CD14-positive monocyte (primary cell): ENCODE measurements at regions not wholly inside any gene's neighbourhood (a gene's known extent, or its start where the extent isn't known, plus 50 kb on each side); places are given as distances from the start of the nearest gene placed in this dataset.

Experiments
- DNase-seq, 3 donors: peaks; one replicate each; pipeline ENCODE4 v3.0.0-alpha.2; 2011 to 2022
- H2AFZ ChIP-seq: 2 replicates; pipeline ENCODE4 v1.6.0; 2012; ENCODE audit warnings: mild to moderate bottlenecking, low read depth, low read length, inconsistent platforms; ENCODE audit not compliant: insufficient read depth, poor library complexity, severe bottlenecking
- H3K27ac ChIP-seq, 2 donors: 1 replicate in 1 of 2; 2 replicates in 1 of 2; pipeline ENCODE4 v1.5.1; 2012 to 2013; ENCODE audit warnings: low read length in 2 of 2, control low read depth in 1 of 2, inconsistent platforms in 1 of 2, low read depth in 1 of 2, mild to moderate bottlenecking in 1 of 2
- H3K27me3 ChIP-seq, 2 donors: one replicate each; pipeline versions ENCODE4 v1.6.0 to v1.6.1; 2011 to 2013; ENCODE audit warnings: low read length in 2 of 2; ENCODE audit not compliant: control insufficient read depth in 2 of 2, insufficient read depth in 2 of 2
- H3K36me3 ChIP-seq, 2 donors: replicated peaks in 1 of 2; 1 replicate in 1 of 2; 2 replicates in 1 of 2; pipeline versions ENCODE4 v1.5.1 to v1.6.1; 2012 to 2013; ENCODE audit warnings: low read length in 2 of 2, control low read depth in 1 of 2, inconsistent platforms in 1 of 2, mild to moderate bottlenecking in 1 of 2; ENCODE audit not compliant: insufficient read depth in 2 of 2, control insufficient read depth in 1 of 2
- H3K4me1 ChIP-seq, 2 donors: 1 replicate in 1 of 2; 2 replicates in 1 of 2; pipeline versions ENCODE4 v1.5.1 to v1.6.1; 2012 to 2013; ENCODE audit warnings: low read length in 2 of 2, control low read depth in 1 of 2, inconsistent platforms in 1 of 2, mild to moderate bottlenecking in 1 of 2, moderate library complexity in 1 of 2; ENCODE audit not compliant: insufficient read depth in 2 of 2, control insufficient read depth in 1 of 2
- H3K4me2 ChIP-seq: replicated peaks from 2 replicates; pipeline ENCODE3; 2012; ENCODE audit warnings: low read length, moderate library complexity, mild to moderate bottlenecking; ENCODE audit not compliant: poor library complexity, severe bottlenecking; ENCODE audit errors: extremely low read depth
- H3K4me3 ChIP-seq, 3 experiments: fragments of 200-600 bp in 1 of 3; sonication (generic) in 1 of 3; replicated peaks in 1 of 3; 1 replicate in 2 of 3; 2 replicates in 1 of 3; pipeline ENCODE4 v1.5.1; 2011 to 2013; ENCODE audit warnings: low read length in 3 of 3, mild to moderate bottlenecking in 3 of 3, control low read depth in 2 of 3, low read depth in 2 of 3, inconsistent platforms in 1 of 3, moderate library complexity in 1 of 3
- H3K79me2 ChIP-seq: 2 replicates; pipeline ENCODE4 v1.6.0; 2012; ENCODE audit warnings: mild to moderate bottlenecking, control low read depth, inconsistent platforms, low read length, moderate library complexity; ENCODE audit not compliant: insufficient read depth
- H3K9ac ChIP-seq: 2 replicates; pipeline ENCODE4 v1.6.0; 2017; ENCODE audit warnings: low read length, mild to moderate bottlenecking; ENCODE audit not compliant: insufficient read depth, poor library complexity, severe bottlenecking
- H3K9me3 ChIP-seq, 2 donors: replicated peaks in 1 of 2; 1 replicate in 1 of 2; 2 replicates in 1 of 2; pipeline versions ENCODE4 v1.5.1 to v1.6.1; 2012 to 2013; ENCODE audit warnings: low read length in 2 of 2, control low read depth in 1 of 2; ENCODE audit not compliant: control insufficient read depth in 1 of 2, insufficient read depth in 1 of 2
- H4K20me1 ChIP-seq: 2 replicates; pipeline ENCODE4 v1.6.0; 2012; ENCODE audit warnings: mild to moderate bottlenecking, low read length, control low read depth, moderate library complexity; ENCODE audit not compliant: insufficient read depth
- H3K27ac Mint-ChIP-seq, 7 donors: one replicate each; pipeline ENCODE4 v1.8.0; 2020; ENCODE audit warnings: mild to moderate bottlenecking in 7 of 7, mixed read lengths in 7 of 7, moderate library complexity in 6 of 7, inconsistent platforms in 2 of 7
- H3K27me3 Mint-ChIP-seq, 3 donors: one replicate each; pipeline ENCODE4 v1.8.0; 2021 to 2022; ENCODE audit warnings: low read depth in 3 of 3, mild to moderate bottlenecking in 3 of 3, mixed read lengths in 3 of 3, moderate library complexity in 3 of 3, inconsistent platforms in 1 of 3
- H3K36me3 Mint-ChIP-seq, 2 donors: one replicate each; pipeline ENCODE4 v1.8.0; 2020; ENCODE audit warnings: mixed read lengths in 2 of 2, inconsistent platforms in 1 of 2, mild to moderate bottlenecking in 1 of 2
- H3K4me1 Mint-ChIP-seq: one replicate; pipeline ENCODE4 v1.8.0; 2020; ENCODE audit warnings: mild to moderate bottlenecking, mixed read lengths
- H3K4me3 Mint-ChIP-seq, 2 donors: one replicate each; pipeline ENCODE4 v1.8.0; 2020; ENCODE audit warnings: mild to moderate bottlenecking in 2 of 2, mixed read lengths in 2 of 2, moderate library complexity in 1 of 2
- H3K9me3 Mint-ChIP-seq, 7 donors: one replicate each; pipeline ENCODE4 v1.8.0; 2020 to 2022; ENCODE audit warnings: mixed read lengths in 7 of 7, mild to moderate bottlenecking in 6 of 7, moderate library complexity in 6 of 7, inconsistent platforms in 2 of 7
- CTCF ChIP-seq: fragments of 200-600 bp; IDR thresholded peaks from one replicate; pipeline ENCODE4 v1.8.0; 2022; ENCODE audit warnings: antibody characterized with exemption, mild to moderate bottlenecking
- WGBS: methylation state at CpG from one replicate; pipeline ENCODE4 v1.1.5; 2013; ENCODE audit warnings: missing lambda C conversion rate; ENCODE audit not compliant: insufficient coverage; 5-methylcytosine and 5-hydroxymethylcytosine counted together
- intact Hi-C, 2 donors: fragments of 100-400 bp; cut with micrococcal nuclease; formaldehyde crosslinking; loops; one replicate each; pipeline versions ENCODE4 v1.15.0 to v1.15.1; 2023

DNA sequence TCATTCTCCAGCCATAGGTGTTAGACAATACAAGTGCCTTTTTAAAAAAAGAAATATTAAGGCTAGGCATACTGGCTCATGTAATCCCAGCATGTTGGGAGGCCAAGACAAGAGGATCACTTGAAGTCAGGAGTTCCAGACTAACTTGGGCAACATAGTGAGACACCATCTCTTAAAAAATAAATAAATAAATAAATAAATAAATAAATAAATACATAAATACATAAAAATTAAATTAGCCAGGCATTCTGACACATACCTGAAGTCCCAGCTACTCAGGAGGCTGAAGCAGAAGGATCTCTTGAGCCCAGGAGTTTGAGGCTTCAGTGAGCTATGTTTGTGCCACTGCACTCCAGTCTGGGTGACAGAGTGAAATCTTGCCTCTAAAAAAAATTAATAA is 85.8 kb upstream of the ATP1B1 start:
- no peak for TF ChIP-seq CTCF
- H3K27ac ChIP-seq = no peak overlapping the region
- H3K79me2 ChIP-seq = no peaks in the 10 kb centered on the region
- Mint-ChIP-seq H3K36me3 (no peaks in the 10 kb centered on the region), H3K27me3 (peaks cover 0 to 4% (median 1%) of the 10 kb centered on the region in 3 donors), H3K4me3 (no peak overlapping the region), H3K4me1 (no peaks in the 10 kb centered on the region), H3K27ac (no peak overlapping the region), H3K9me3 (peaks cover 3 to 9% (median 6%) of the 10 kb centered on the region in 7 donors)
- intact Hi-C loops = no loop called here
- no peak for DNase-seq
- no peak overlapping the region for H3K4me3 ChIP-seq
- H3K36me3 ChIP-seq = no peaks in the 10 kb centered on the region
- no peaks in the 10 kb centered on the region for H3K9me3 ChIP-seq
- H2AFZ ChIP-seq = no peak overlapping the region
- no peak overlapping the region for H3K4me2 ChIP-seq
- H3K9ac ChIP-seq = no peak overlapping the region
- no peaks in the 10 kb centered on the region for H3K4me1 ChIP-seq
- H4K20me1 ChIP-seq = no peaks in the 10 kb centered on the region
- H3K27me3 ChIP-seq = no peaks in the 10 kb centered on the region

- H3K9me3 ChIP-seq = no peaks in the 10 kb centered on the region
- DNase-seq = no peak
- Mint-ChIP-seq H3K27ac (no peak overlapping the region), H3K4me3 (no peak overlapping the region), H3K36me3 (no peaks in the 10 kb centered on the region), H3K4me1 (no peaks in the 10 kb centered on the region), H3K9me3 (peaks cover 3 to 9% (median 6%) of the 10 kb centered on the region in 7 donors), H3K27me3 (peaks cover 0 to 4% (median 1%) of the 10 kb centered on the region in 3 donors)
- H3K4me2 ChIP-seq = no peak overlapping the region
- no peak overlapping the region for H3K9ac ChIP-seq
- TF ChIP-seq CTCF = no peak
- no peak overlapping the region for H3K27ac ChIP-seq
- H2AFZ ChIP-seq = no peak overlapping the region
- H3K27me3 ChIP-seq = no peaks in the 10 kb centered on the region
- no peaks in the 10 kb centered on the region for H4K20me1 ChIP-seq
- no peak overlapping the region for H3K4me3 ChIP-seq
- no peaks in the 10 kb centered on the region for H3K36me3 ChIP-seq
- WGBS = no CpG with 5 or more reads among the region's 1 CpG
- H3K79me2 ChIP-seq = no peaks in the 10 kb centered on the region
- intact Hi-C loops = no loop called here
- no peaks in the 10 kb centered on the region for H3K4me1 ChIP-seq
Measured at GRCh38 chr1:169022648-169023047, 83.8 kb upstream of the ATP1B1 start.
